ENCODE measurements at regions not wholly inside any gene's neighbourhood (a gene's known extent, or its start where the extent isn't known, plus 50 kb on each side); places are given as distances from the start of the nearest gene placed in this dataset.
"Not testable (repeated sequence)": the region's sequence is repeated elsewhere in the genome, so short reads cannot be mapped to it uniquely, and the experiment has no call there.

- DNase-seq (ENCODE audit: extremely low read depth, low read depth): no peak
- no peak for TF ChIP-seq CTCF (IDR thresholded peaks at IDR 0.05; ENCODE audit: low read depth, low read length)
Measured at GRCh38 chr5:175335691-175336090, 108.3 kb downstream of the DRD1 start.

- DNase-seq (ENCODE audit: extremely low read depth, low read depth): not testable (repeated sequence)
Measured at GRCh38 chr5:175331173-175332036, 112.6 kb downstream of the DRD1 start.

GRCh38 chr5:175329976-175330375 is 114.0 kb downstream of the DRD1 start:
- no peak for TF ChIP-seq CTCF (IDR thresholded peaks at IDR 0.05; ENCODE audit: low read depth, low read length)
- no peak for DNase-seq (ENCODE audit: extremely low read depth, low read depth)

GRCh38 chr5:175328687-175329086 is 115.3 kb downstream of the DRD1 start:
- DNase-seq (ENCODE audit: extremely low read depth, low read depth): no peak
- TF ChIP-seq CTCF (IDR thresholded peaks at IDR 0.05; ENCODE audit: low read depth, low read length): no peak

- no peak for TF ChIP-seq CTCF (IDR thresholded peaks at IDR 0.05; ENCODE audit: low read depth, low read length)
- DNase-seq (ENCODE audit: extremely low read depth, low read depth): no peak
Measured at GRCh38 chr5:175328176-175328575, 115.8 kb downstream of the DRD1 start.

GRCh38 chr5:175325681-175326080 is 118.3 kb downstream of the DRD1 start:
- no peak for DNase-seq (ENCODE audit: extremely low read depth, low read depth)
- TF ChIP-seq CTCF (IDR thresholded peaks at IDR 0.05; ENCODE audit: low read depth, low read length): no peak

- DNase-seq (ENCODE audit: extremely low read depth, low read depth): no peak
- TF ChIP-seq CTCF (IDR thresholded peaks at IDR 0.05; ENCODE audit: low read depth, low read length): no peak
Measured at GRCh38 chr5:175321927-175322532, 122.0 kb downstream of the DRD1 start.

All from AG09319 (cell line).